Fibroblast of lung (primary cell): ENCODE measurements at regions not wholly inside any gene's neighbourhood (a gene's known extent, or its start where the extent isn't known, plus 50 kb on each side); places are given as distances from the start of the nearest gene placed in this dataset.
"Not testable (repeated sequence)": the region's sequence is repeated elsewhere in the genome, so short reads cannot be mapped to it uniquely, and the experiment has no call there.

Experiments used
- DNase-seq, 2 donors: peaks; one replicate each; pipeline versions ENCODE4 v3.0.0 to v3.0.0-alpha.2; 2010; ENCODE audit warnings: low read depth in 2 of 2
- H2AFZ ChIP-seq: 2 replicates; pipeline ENCODE4 v1.5.1; 2012; ENCODE audit warnings: low read length, control low read depth, inconsistent platforms
- H3K27ac ChIP-seq: 2 replicates; pipeline ENCODE4 v1.5.1; 2011; ENCODE audit warnings: low read length, control low read depth; ENCODE audit not compliant: insufficient read depth
- H3K27me3 ChIP-seq: 2 replicates; pipeline ENCODE4 v1.5.1; 2011; ENCODE audit warnings: mild to moderate bottlenecking, low read length; ENCODE audit not compliant: control insufficient read depth, insufficient read depth
- H3K36me3 ChIP-seq: 2 replicates; pipeline ENCODE4 v1.5.1; 2011; ENCODE audit warnings: low read length; ENCODE audit not compliant: control insufficient read depth, insufficient read depth
- H3K4me1 ChIP-seq: 2 replicates; pipeline ENCODE4 v1.5.1; 2011; ENCODE audit warnings: low read length; ENCODE audit not compliant: control insufficient read depth, insufficient read depth; ENCODE audit errors: extremely low read depth
- H3K4me2 ChIP-seq: 2 replicates; pipeline ENCODE4 v1.5.1; 2011; ENCODE audit warnings: low read length, control low read depth; ENCODE audit not compliant: insufficient read depth; ENCODE audit errors: extremely low read depth
- H3K4me3 ChIP-seq, 4 experiments: fragments of 200-600 bp in 1 of 4; sonication (generic) in 1 of 4; replicated peaks in 1 of 4; 2 replicates each; pipeline ENCODE4 v1.5.1; 2011 to 2016; ENCODE audit warnings: low read length in 4 of 4, low read depth in 3 of 4, mild to moderate bottlenecking in 3 of 4, control low read depth in 2 of 4, inconsistent platforms in 1 of 4, mixed read lengths in 1 of 4; ENCODE audit not compliant: insufficient read depth in 1 of 4; ENCODE audit errors: control extremely low read depth in 1 of 4
- H3K79me2 ChIP-seq: 2 replicates; pipeline ENCODE4 v1.5.1; 2012; ENCODE audit warnings: mild to moderate bottlenecking, low read length, inconsistent platforms; ENCODE audit not compliant: control insufficient read depth, insufficient read depth
- H3K9ac ChIP-seq: 2 replicates; pipeline ENCODE4 v1.5.1; 2011; ENCODE audit warnings: mild to moderate bottlenecking, low read length, control low read depth; ENCODE audit not compliant: insufficient read depth
- H3K9me3 ChIP-seq: 2 replicates; pipeline ENCODE4 v1.5.1; 2012; ENCODE audit warnings: low read depth, low read length; ENCODE audit not compliant: control insufficient read depth, insufficient read depth
- H4K20me1 ChIP-seq: 2 replicates; pipeline ENCODE4 v1.5.1; 2011; ENCODE audit warnings: low read length; ENCODE audit not compliant: control insufficient read depth, insufficient read depth; ENCODE audit errors: extremely low read depth
- CTCF ChIP-seq, 2 donors: IDR thresholded peaks in 1 of 2; conservative IDR thresholded peaks in 1 of 2; 1 replicate in 1 of 2; 2 replicates in 1 of 2; pipeline ENCODE4 v1.5.1; 2011 to 2012; ENCODE audit warnings: low read length in 2 of 2, control low read depth in 1 of 2, inconsistent platforms in 1 of 2, low read depth in 1 of 2, mild to moderate bottlenecking in 1 of 2
- EZH2 ChIP-seq: IDR thresholded peaks from 2 replicates; pipeline ENCODE4 v1.5.1; 2012; ENCODE audit warnings: low read length, control low read depth, mild to moderate bottlenecking; ENCODE audit errors: missing control alignments

DNA sequence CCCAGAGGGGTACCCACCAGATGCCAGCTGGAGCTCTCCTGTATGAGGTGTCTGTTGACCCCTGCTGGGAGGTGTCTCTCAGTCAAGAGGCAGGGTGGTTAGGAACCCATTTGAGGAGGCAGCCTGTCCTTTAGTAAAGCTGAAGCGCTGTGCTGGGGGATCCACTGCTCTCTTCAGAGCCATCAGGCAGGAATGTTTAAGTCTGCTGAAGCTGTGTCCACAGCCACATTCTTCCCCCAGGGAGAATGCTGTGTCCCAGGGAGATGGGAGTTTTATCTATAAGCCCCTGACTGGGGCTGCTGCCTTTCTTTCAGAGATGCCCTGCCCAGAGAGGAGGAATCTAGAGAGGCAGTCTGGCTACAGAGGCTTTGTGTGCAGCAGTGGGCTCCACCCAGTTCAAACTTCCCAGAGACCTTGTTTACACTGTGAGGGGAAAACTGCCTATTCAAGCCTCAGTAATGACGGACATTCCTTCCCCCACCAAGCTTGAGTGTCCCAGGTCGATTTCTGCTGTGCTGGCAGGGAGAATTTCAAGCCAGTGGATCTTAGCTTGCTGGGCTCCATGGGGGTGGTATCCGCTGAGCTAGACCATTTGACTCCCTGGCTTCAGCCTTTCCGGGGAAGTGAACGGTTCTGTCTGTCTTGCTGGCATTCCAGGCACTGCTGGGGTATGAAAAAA is 133.8 kb downstream of the LEPR start:
- H3K79me2 ChIP-seq, H3K9me3 ChIP-seq, H3K36me3 ChIP-seq, H2AFZ ChIP-seq, DNase-seq, H3K27ac ChIP-seq, H4K20me1 ChIP-seq, H3K27me3 ChIP-seq, H3K9ac ChIP-seq, H3K4me1 ChIP-seq, H3K4me2 ChIP-seq, H3K4me3 ChIP-seq: not testable (repeated sequence)

- no peak overlapping the region for H3K4me2 ChIP-seq
- TF ChIP-seq EZH2: no peak
- TF ChIP-seq CTCF (conservative IDR thresholded peaks at IDR 0.05 in 1 of 2, IDR thresholded peaks at IDR 0.05 in 1 of 2; ENCODE audit: low read depth in 1 of 2, low read length in 2 of 2): no peak
- H3K36me3 ChIP-seq: no peaks in the 10 kb centered on the region
- H3K79me2 ChIP-seq: no peaks in the 10 kb centered on the region
- H4K20me1 ChIP-seq: no peaks in the 10 kb centered on the region
- no peak overlapping the region for H3K4me3 ChIP-seq
- no peak overlapping the region for H2AFZ ChIP-seq
- no peak for DNase-seq
- H3K27me3 ChIP-seq: no peaks in the 10 kb centered on the region
- no peak overlapping the region for H3K9ac ChIP-seq
- no peaks in the 10 kb centered on the region for H3K9me3 ChIP-seq
- no peak overlapping the region for H3K27ac ChIP-seq
- no peaks in the 10 kb centered on the region for H3K4me1 ChIP-seq
Observed at GRCh38 chr1:65554829-65555228, 134.4 kb downstream of the LEPR start.

- no peaks in the 10 kb centered on the region for H3K4me1 ChIP-seq
- no peak overlapping the region for H3K27ac ChIP-seq
- peak in 1 of 2 donors; percentile 16 for DNase-seq
- no peaks in the 10 kb centered on the region for H3K36me3 ChIP-seq
- H3K9me3 ChIP-seq: no peaks in the 10 kb centered on the region
- no peak overlapping the region for H2AFZ ChIP-seq
- H3K79me2 ChIP-seq: no peaks in the 10 kb centered on the region
- H3K4me2 ChIP-seq: no peak overlapping the region
- H3K4me3 ChIP-seq: no peak overlapping the region
- H3K9ac ChIP-seq: no peak overlapping the region
- no peaks in the 10 kb centered on the region for H3K27me3 ChIP-seq
- TF ChIP-seq EZH2 (no peak), CTCF (conservative IDR thresholded peaks at IDR 0.05 in 1 of 2, IDR thresholded peaks at IDR 0.05 in 1 of 2; ENCODE audit: low read depth in 1 of 2, low read length in 2 of 2) (no peak)
- H4K20me1 ChIP-seq: no peaks in the 10 kb centered on the region
Observed at GRCh38 chr1:65558215-65558614, 137.7 kb downstream of the LEPR start.
